GM12878 (cell line): ENCODE measurements at regions not wholly inside any gene's neighbourhood (a gene's known extent, or its start where the extent isn't known, plus 50 kb on each side); places are given as distances from the start of the nearest gene placed in this dataset.

Experiments
- ATAC-seq: fragments of 200-7000 bp; cut with Tn5 transposase; 3 replicates; pipeline ENCODE4 v1.9.1; 2020; ENCODE audit warnings: mild to moderate bottlenecking, moderate library complexity
- BruUV-seq: library from RNA; stranded (reverse); fragments of 400-500 nt; replicated peaks from 2 replicates; lab custom pipeline; 2021; lab: Mats Ljungman, UMichigan
- CTCF ChIA-PET: fragments of 300-600 bp; sonication (Branson Sonifier 250); formaldehyde crosslinking; extraction: SDS; loops from one replicate; lab custom pipeline; 2021; ENCODE audit warnings: inconsistent platforms; lab: Yijun Ruan, JAX
- POLR2A ChIA-PET: fragments of 350-600 bp; formaldehyde crosslinking; extraction: SDS; loops from one replicate; lab custom pipeline; 2021; ENCODE audit warnings: inconsistent platforms; lab: Charles Lee
- RAD21 ChIA-PET: fragments of 300-600 bp; sonication (Branson Sonifier 250); formaldehyde crosslinking; loops from one replicate; lab custom pipeline; 2023; ENCODE audit warnings: antibody characterized with exemption; ENCODE audit not compliant: unreplicated experiment; lab: Charles Lee
- SMC1A ChIA-PET: fragments of 300-600 bp; sonication (Branson Sonifier 250); formaldehyde crosslinking; loops from one replicate; lab custom pipeline; 2023; ENCODE audit not compliant: unreplicated experiment, uncharacterized antibody; lab: Charles Lee
- DNase-seq: peaks from one replicate; pipeline ENCODE4 v3.0.0-alpha.2; 2011; ENCODE audit warnings: low read depth, low spot score
- FAIRE-seq: peaks from 3 replicates; lab custom pipeline; 2011; peaks lifted over from hg19 to GRCh38; lab: Jason Lieb, UNC
- H2AFZ ChIP-seq: 2 replicates; pipeline ENCODE4 v1.6.0; 2011; ENCODE audit warnings: low read depth, low read length, control low read depth; ENCODE audit not compliant: control insufficient read depth
- H3K27ac ChIP-seq: 2 replicates; pipeline ENCODE4 v1.5.1; 2011; ENCODE audit warnings: control low read depth; ENCODE audit not compliant: control insufficient read depth, insufficient read depth
- H3K27me3 ChIP-seq, 2 experiments: replicated peaks in 1 of 2; 2 replicates each; pipeline versions ENCODE4 v1.6.0 to v1.6.1; 2011; ENCODE audit warnings: low read length in 1 of 2; ENCODE audit not compliant: control insufficient read depth in 2 of 2, insufficient read depth in 2 of 2
- H3K36me3 ChIP-seq, 2 experiments: 2 replicates each; pipeline ENCODE4 v1.5.1; 2011; ENCODE audit warnings: low read length in 1 of 2; ENCODE audit not compliant: control insufficient read depth in 2 of 2, insufficient read depth in 2 of 2
- H3K4me1 ChIP-seq: 2 replicates; pipeline ENCODE4 v1.6.1; 2011; ENCODE audit warnings: mild to moderate bottlenecking, low read length, moderate library complexity, mixed read lengths; ENCODE audit not compliant: control insufficient read depth, insufficient read depth
- H3K4me2 ChIP-seq: 2 replicates; pipeline ENCODE4 v1.6.0; 2011; ENCODE audit warnings: control low read depth; ENCODE audit not compliant: control insufficient read depth, insufficient read depth
- H3K4me3 ChIP-seq: fragments of 200-600 bp; sonication (generic); 2 replicates; pipeline ENCODE4 v1.5.1; 2016
- H3K79me2 ChIP-seq: 2 replicates; pipeline ENCODE4 v1.6.0; 2011; ENCODE audit warnings: low read length; ENCODE audit not compliant: control insufficient read depth, insufficient read depth
- H3K9ac ChIP-seq: 2 replicates; pipeline ENCODE4 v1.8.0; 2011; ENCODE audit warnings: low read length, control low read depth, mixed read lengths; ENCODE audit not compliant: control insufficient read depth, insufficient read depth
- H3K9me3 ChIP-seq: replicated peaks from 3 replicates; pipeline ENCODE4 v1.5.1; 2011; ENCODE audit warnings: mild to moderate bottlenecking, low read length; ENCODE audit not compliant: control insufficient read depth, insufficient read depth
- H4K20me1 ChIP-seq: 2 replicates; pipeline ENCODE4 v1.6.0; 2011; ENCODE audit not compliant: control insufficient read depth, insufficient read depth
- ATF7 ChIP-seq: fragments of 450-650 bp; IDR thresholded peaks from 2 replicates; pipeline ENCODE4 v1.6.1; 2016; ENCODE audit warnings: low read depth, mild to moderate bottlenecking
- EED ChIP-seq: sonication (generic); IDR thresholded peaks from 2 replicates; pipeline ENCODE4 v1.6.1; 2016; ENCODE audit warnings: antibody characterized with exemption, low read depth
- EGR1 ChIP-seq, 2 experiments: IDR thresholded peaks; 1 replicate in 1 of 2; 2 replicates in 1 of 2; pipeline ENCODE4 v1.6.1; 2011 to 2012; ENCODE audit warnings: low read depth in 2 of 2, low read length in 2 of 2, borderline replicate concordance in 1 of 2, mild to moderate bottlenecking in 1 of 2, moderate library complexity in 1 of 2
- NR2C2 ChIP-seq: IDR thresholded peaks from 2 replicates; pipeline ENCODE4 v1.6.1; 2011; ENCODE audit warnings: borderline replicate concordance, low read depth; ENCODE audit not compliant: control insufficient read depth, insufficient read length
- POLR2AphosphoS5 ChIP-seq: IDR thresholded peaks from 2 replicates; pipeline ENCODE4 v1.6.1; 2011; ENCODE audit warnings: mild to moderate bottlenecking, low read length, inconsistent platforms
- SMAD1 ChIP-seq: fragments of 450-650 bp; IDR thresholded peaks from 2 replicates; pipeline ENCODE4 v1.6.1; 2018; ENCODE audit warnings: mild to moderate bottlenecking, low read depth; ENCODE audit not compliant: partially characterized antibody
- SMAD5 ChIP-seq: IDR thresholded peaks from 2 replicates; pipeline ENCODE4 v1.6.1; 2016; ENCODE audit warnings: antibody characterized with exemption, low read depth
- SRF ChIP-seq, 2 experiments: IDR thresholded peaks; 2 replicates each; pipeline ENCODE4 v1.6.1; 2011; ENCODE audit warnings: low read depth in 2 of 2, low read length in 2 of 2, mild to moderate bottlenecking in 1 of 2, moderate library complexity in 1 of 2
- SUZ12 ChIP-seq: fragments of 200-600 bp; sonication (generic); IDR thresholded peaks from one replicate; pipeline ENCODE4 v1.6.1; 2018; ENCODE audit warnings: antibody characterized with exemption, mild to moderate bottlenecking; ENCODE audit not compliant: unreplicated experiment
- ZNF217 ChIP-seq: fragments of 450-650 bp; IDR thresholded peaks from 2 replicates; pipeline ENCODE4 v1.6.1; 2017; ENCODE audit warnings: antibody characterized with exemption, mild to moderate bottlenecking
- WGBS: methylation state at CpG from one replicate; pipeline ENCODE4 v1.1.6; 2016; ENCODE audit warnings: low lambda C conversion rate; ENCODE audit not compliant: insufficient replicate concordance, insufficient coverage; ENCODE audit errors: missing lambda C conversion rate; 5-methylcytosine and 5-hydroxymethylcytosine counted together
- in situ Hi-C: fragments of 300-500 bp; cut with MboI; formaldehyde crosslinking; loops from 9 replicates; pipeline ENCODE4 v1.14.3; 2018; ENCODE audit warnings: mixed read lengths
- intact Hi-C: fragments of 100-400 bp; cut with micrococcal nuclease; formaldehyde crosslinking; loops from one replicate; pipeline ENCODE4 v1.14.2; 2022; ENCODE audit not compliant: unreplicated experiment
- TF ChIP-seq, protein P1 (sequence below): fragments of 450-650 bp; conservative IDR thresholded peaks from 2 replicates; pipeline ENCODE4 v1.6.1; 2017; ENCODE audit warnings: mild to moderate bottlenecking, moderate library complexity
- TF ChIP-seq, protein P2 (sequence below): IDR thresholded peaks from 2 replicates; pipeline ENCODE4 v1.6.1; 2012; ENCODE audit warnings: mild to moderate bottlenecking, low read depth, low read length
- TF ChIP-seq, protein P3 (sequence below): IDR thresholded peaks from 2 replicates; pipeline ENCODE4 v1.6.1; 2011; ENCODE audit warnings: low read depth, low read length, improper control_type of control experiment, borderline replicate concordance

DNA sequence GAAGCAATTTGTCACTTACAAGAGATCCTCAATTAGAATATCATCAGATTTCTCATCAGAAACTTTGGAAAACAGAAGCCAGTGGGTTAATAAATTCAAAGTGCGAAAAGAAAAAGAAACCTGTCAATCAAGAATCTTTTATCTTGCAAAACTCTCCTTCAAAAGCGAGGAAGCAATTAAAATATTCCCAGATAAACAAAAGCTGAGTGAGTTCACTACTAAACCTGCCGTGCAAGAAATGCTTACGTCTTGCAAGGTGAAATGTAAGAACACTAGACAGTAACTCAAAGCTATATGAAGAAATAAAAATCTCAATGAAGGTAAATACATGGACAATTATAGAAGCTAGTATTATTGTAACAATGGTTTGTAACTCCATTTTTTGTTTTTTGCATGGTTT, 62.8 kb upstream of the IL33 start:
- POLR2A ChIA-PET: interaction anchor here (0.5 kb wide), 1 partner anchor 61 kb away, joined by 3 read pairs; no protein-coding TSS in a partner anchor
- no peaks in the 10 kb centered on the region for H3K36me3 ChIP-seq

More for the DNA sequence above, 62.8 kb upstream of the IL33 start:
- H3K27ac ChIP-seq: no peak overlapping the region
- WGBS: 71% methylated on average over 4 of the region's 4 CpGs
- in situ Hi-C loops: no loop called here
- no peak for FAIRE-seq
- intact Hi-C loops: no loop called here
- CTCF ChIA-PET: no interaction called here
- no peak overlapping the region for H2AFZ ChIP-seq
- no peaks in the 10 kb centered on the region; the same call in 2 of the 3 replicates for H3K9me3 ChIP-seq
- H3K4me1 ChIP-seq: no peaks in the 10 kb centered on the region
- H4K20me1 ChIP-seq: no peaks in the 10 kb centered on the region
- no peak for ATAC-seq
- H3K79me2 ChIP-seq: no peaks in the 10 kb centered on the region
- H3K9ac ChIP-seq: no peak overlapping the region
- BruUV-seq: no TSS peak
- RAD21 ChIA-PET: no interaction called here
- H3K4me3 ChIP-seq: no peak overlapping the region
- SMC1A ChIA-PET: no interaction called here
- TF ChIP-seq, protein P1, sequence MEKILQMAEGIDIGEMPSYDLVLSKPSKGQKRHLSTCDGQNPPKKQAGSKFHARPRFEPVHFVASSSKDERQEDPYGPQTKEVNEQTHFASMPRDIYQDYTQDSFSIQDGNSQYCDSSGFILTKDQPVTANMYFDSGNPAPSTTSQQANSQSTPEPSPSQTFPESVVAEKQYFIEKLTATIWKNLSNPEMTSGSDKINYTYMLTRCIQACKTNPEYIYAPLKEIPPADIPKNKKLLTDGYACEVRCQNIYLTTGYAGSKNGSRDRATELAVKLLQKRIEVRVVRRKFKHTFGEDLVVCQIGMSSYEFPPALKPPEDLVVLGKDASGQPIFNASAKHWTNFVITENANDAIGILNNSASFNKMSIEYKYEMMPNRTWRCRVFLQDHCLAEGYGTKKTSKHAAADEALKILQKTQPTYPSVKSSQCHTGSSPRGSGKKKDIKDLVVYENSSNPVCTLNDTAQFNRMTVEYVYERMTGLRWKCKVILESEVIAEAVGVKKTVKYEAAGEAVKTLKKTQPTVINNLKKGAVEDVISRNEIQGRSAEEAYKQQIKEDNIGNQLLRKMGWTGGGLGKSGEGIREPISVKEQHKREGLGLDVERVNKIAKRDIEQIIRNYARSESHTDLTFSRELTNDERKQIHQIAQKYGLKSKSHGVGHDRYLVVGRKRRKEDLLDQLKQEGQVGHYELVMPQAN: no peak
- TF ChIP-seq EED (no peak), SMAD1 (no peak), POLR2AphosphoS5 (no peak), SRF (IDR thresholded peaks at IDR 0.05; ENCODE audit: low read depth in 2 of 2, low read length in 2 of 2) (no peak), ZNF217 (no peak), ATF7 (no peak), NR2C2 (no peak), SUZ12 (no peak), SMAD5 (no peak), EGR1 (IDR thresholded peaks at IDR 0.05; ENCODE audit: borderline replicate concordance in 1 of 2, low read depth in 2 of 2, low read length in 2 of 2) (no peak)
- TF ChIP-seq, protein P2, sequence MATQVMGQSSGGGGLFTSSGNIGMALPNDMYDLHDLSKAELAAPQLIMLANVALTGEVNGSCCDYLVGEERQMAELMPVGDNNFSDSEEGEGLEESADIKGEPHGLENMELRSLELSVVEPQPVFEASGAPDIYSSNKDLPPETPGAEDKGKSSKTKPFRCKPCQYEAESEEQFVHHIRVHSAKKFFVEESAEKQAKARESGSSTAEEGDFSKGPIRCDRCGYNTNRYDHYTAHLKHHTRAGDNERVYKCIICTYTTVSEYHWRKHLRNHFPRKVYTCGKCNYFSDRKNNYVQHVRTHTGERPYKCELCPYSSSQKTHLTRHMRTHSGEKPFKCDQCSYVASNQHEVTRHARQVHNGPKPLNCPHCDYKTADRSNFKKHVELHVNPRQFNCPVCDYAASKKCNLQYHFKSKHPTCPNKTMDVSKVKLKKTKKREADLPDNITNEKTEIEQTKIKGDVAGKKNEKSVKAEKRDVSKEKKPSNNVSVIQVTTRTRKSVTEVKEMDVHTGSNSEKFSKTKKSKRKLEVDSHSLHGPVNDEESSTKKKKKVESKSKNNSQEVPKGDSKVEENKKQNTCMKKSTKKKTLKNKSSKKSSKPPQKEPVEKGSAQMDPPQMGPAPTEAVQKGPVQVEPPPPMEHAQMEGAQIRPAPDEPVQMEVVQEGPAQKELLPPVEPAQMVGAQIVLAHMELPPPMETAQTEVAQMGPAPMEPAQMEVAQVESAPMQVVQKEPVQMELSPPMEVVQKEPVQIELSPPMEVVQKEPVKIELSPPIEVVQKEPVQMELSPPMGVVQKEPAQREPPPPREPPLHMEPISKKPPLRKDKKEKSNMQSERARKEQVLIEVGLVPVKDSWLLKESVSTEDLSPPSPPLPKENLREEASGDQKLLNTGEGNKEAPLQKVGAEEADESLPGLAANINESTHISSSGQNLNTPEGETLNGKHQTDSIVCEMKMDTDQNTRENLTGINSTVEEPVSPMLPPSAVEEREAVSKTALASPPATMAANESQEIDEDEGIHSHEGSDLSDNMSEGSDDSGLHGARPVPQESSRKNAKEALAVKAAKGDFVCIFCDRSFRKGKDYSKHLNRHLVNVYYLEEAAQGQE: no peak
- TF ChIP-seq, protein P3, sequence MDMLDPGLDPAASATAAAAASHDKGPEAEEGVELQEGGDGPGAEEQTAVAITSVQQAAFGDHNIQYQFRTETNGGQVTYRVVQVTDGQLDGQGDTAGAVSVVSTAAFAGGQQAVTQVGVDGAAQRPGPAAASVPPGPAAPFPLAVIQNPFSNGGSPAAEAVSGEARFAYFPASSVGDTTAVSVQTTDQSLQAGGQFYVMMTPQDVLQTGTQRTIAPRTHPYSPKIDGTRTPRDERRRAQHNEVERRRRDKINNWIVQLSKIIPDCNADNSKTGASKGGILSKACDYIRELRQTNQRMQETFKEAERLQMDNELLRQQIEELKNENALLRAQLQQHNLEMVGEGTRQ: no peak
- no peaks in the 10 kb centered on the region for H3K27me3 ChIP-seq
- H3K4me2 ChIP-seq: no peak overlapping the region
- DNase-seq: no peak
